GM18520 (cell line): ENCODE measurements at regions not wholly inside any gene's neighbourhood (a gene's known extent, or its start where the extent isn't known, plus 50 kb on each side); places are given as distances from the start of the nearest gene placed in this dataset.

ENCODE experiments used
- ATAC-seq: cut with Tn5 transposase; IDR thresholded peaks from one replicate; pipeline ENCODE4 v1.9.1; 2021; ENCODE audit not compliant: unreplicated experiment

GRCh38 chr18:72940986-72941385, 73.2 kb upstream of the NETO1 start:
- ATAC-seq, result no peak

- ATAC-seq, result no peak
These were observed 72.7 kb upstream of the NETO1 start for GRCh38 chr18:72940509-72940908.

GRCh38 chr18:72935744-72936143, 68.0 kb upstream of the NETO1 start:
- no peak for ATAC-seq

- no peak for ATAC-seq
These were observed 55.1 kb upstream of the NETO1 start for GRCh38 chr18:72922895-72923294.
